GM18858 (cell line): ENCODE measurements at regions not wholly inside any gene's neighbourhood (a gene's known extent, or its start where the extent isn't known, plus 50 kb on each side); places are given as distances from the start of the nearest gene placed in this dataset.
"Not testable (repeated sequence)": the region's sequence is repeated elsewhere in the genome, so short reads cannot be mapped to it uniquely, and the experiment has no call there.

Source experiments
- ATAC-seq: cut with Tn5 transposase; IDR thresholded peaks from one replicate; pipeline ENCODE4 v1.9.1; 2021; ENCODE audit not compliant: unreplicated experiment

- ATAC-seq, result not testable (repeated sequence)
These were observed 2912.5 kb downstream of the RPIA start for GRCh38 chr2:91603996-91604395.

DNA sequence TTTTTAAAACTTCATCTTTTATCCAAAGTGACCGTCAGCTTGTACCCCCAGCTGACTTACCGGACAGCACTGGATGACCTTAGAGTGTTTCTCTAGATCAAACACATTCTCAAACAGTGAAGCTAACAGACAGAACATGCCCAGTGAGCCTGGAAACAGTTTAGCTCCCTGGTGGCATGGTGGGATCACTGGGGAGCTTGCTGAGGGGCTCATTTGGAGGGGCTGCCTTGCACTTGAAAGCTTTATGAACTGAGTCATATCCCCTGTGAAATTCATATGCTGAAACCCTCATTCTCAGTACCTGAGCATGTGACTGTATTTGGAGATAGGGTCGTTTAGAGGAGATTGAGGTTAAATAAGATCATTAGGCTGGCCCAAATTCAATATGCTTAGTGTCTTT lies 2913.2 kb downstream of the RPIA start:
- ATAC-seq, result not testable (repeated sequence)

- not testable (repeated sequence) for ATAC-seq
These were observed 2932.3 kb downstream of the RPIA start for GRCh38 chr2:91623739-91624138.

DNA sequence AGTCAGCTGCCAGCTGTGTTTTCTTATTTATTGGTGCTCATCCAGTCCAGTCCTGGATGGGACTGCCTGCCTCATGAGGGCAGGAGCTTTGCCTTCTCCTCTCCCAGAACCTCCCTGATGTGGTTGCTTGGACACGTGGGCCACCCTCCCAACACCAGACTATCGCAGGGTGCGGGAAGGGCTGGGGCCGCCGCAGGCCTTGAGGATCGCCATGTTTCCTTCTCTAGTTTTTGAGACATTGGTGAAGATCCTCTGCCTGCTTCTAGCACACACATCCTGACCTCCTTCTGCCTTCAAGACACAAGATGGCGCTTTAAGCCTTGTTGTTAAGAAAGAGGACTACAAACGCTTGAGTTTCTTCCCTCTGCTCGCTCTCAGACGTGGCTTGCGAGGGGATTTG lies 2937.0 kb downstream of the RPIA start:
- ATAC-seq, result not testable (repeated sequence)

DNA sequence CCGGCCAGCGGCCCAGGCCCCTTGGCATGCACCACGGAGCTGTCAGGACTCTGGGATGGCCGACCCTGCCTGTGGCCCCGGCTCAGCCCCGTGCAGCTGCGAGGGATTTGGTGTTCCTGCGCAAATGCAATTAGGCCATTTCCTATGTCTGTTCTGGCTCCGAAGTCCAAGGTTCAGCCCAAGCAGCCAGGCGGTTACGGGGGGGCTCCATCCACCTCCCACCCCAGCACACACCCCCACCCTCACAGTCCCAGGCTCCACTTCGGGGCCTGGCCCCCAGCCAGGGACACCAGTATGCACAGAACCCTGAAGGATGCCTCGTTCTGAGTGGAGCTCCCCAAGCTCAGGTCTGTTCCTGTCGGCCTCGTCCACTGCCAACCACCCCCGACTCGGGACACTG lies 2965.7 kb downstream of the RPIA start:
- ATAC-seq, result not testable (repeated sequence)

DNA sequence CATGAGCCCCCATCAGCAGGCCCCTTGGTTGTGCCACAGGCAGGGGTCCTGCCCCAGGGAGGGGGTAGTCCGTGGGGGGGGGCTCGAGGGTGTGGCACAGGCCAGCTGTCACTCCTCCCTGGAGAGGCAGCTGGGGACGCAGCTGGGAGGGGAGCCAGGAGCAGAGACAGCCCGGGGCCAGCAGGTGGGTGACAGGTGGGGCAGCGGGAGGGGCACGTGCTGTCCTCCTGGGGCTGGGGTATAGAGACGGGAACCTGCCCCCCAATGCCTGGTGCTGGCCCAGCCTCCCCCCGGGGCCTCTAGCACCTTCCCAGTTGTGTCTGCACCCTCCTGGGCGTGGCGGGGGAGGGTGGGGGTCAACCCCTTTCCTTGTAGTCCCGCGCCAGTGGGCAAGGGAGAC lies 2966.9 kb downstream of the RPIA start:
- ATAC-seq, result not testable (repeated sequence)

DNA sequence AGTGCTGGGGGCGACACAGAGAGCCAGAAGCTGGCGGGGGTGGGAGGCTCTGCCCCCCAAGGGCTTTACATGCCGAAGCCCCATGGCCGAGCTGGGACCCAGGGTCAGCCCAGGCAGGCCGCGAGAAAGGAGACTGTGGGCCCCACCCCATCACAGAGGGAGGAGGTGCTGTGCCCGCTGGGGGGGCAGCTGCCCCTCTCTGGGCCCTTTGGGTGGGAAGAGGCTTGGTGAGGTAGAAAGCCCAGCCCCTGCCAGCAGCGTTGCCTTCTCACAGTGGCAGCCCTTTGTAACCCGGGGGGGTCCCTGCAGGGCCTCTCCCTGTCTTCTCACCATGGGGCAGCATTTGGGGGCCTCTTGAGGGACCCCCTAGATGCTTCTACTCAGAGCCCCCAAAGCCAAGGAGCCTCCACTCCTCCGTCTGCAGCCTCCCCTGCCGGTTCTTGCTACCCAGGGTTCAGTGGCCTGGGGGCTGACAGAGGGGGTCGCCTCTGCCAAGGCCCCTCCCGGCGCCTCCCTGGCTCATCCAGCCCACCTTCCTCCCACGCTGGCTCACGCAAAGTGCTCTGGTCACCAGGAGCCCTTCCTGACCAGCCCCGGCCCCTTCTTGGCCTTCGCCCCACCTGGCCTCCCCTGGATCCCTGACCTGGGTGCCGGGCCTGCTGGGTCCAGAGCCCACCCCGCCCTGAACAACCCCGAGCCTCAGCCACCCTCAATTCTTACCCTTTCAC lies 2967.9 kb downstream of the RPIA start:
- ATAC-seq, result not testable (repeated sequence)

GRCh38 chr2:91659917-91660275 lies 2968.4 kb downstream of the RPIA start:
- ATAC-seq, result peak; percentile 99

DNA sequence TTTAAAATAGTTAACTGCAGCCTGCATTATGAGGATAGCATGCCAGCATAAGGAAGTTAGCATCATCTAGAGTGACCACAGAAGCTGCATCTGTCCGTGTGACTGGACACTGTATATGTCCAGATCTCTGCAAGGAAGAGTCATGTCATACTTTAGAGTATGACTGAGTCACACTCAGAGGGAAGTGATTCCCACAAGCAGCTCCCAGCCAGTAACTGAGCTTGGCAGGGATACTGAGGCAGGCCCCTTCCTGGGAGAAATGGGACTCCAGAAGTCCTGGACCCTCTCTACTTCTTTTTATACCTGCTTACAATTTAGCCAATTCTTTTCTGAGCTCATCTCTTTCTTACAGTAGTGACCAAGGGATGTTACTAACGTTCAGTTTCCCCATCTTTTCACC lies 2975.9 kb downstream of the RPIA start:
- not testable (repeated sequence) for ATAC-seq

- ATAC-seq, result not testable (repeated sequence)
These were observed 2994.1 kb downstream of the RPIA start for GRCh38 chr2:91685541-91685940.

DNA sequence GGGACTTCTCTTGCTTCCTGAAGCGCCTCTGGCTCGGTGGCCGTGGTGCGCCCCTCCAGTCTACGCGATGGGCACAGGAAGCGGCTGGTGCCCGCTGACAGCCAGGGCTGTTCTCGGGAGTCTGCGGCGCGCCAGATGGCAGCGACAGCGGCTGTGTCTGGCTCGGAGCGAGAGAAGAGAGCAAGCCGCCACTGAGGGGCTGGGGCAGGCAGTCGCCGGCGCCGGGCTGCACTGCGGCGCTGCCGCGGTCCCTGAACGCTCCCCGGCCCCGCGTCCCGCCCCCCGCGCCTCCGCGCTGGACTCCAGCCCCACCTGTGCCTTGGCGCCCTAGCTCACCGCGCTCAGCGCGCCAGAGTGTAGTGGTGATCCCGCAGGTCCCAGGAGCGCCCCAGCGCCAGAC lies 2994.6 kb downstream of the RPIA start:
- not testable (repeated sequence) for ATAC-seq
